Urinary bladder (tissue), 3 donors: ENCODE measurements at regions not wholly inside any gene's neighbourhood (a gene's known extent, or its start where the extent isn't known, plus 50 kb on each side); places are given as distances from the start of the nearest gene placed in this dataset.

Experiments
- DNase-seq: peaks from one replicate; pipeline ENCODE4 v3.0.0-alpha.2; 2015; ENCODE audit errors: extremely low spot score
- H3K27ac ChIP-seq: one replicate; pipeline ENCODE4 v1.5.1; 2013; ENCODE audit warnings: low read depth, mild to moderate bottlenecking, moderate library complexity
- H3K36me3 ChIP-seq: one replicate; pipeline ENCODE4 v1.6.1; 2013; ENCODE audit warnings: mild to moderate bottlenecking, moderate library complexity; ENCODE audit not compliant: insufficient read depth
- H3K4me1 ChIP-seq: one replicate; pipeline ENCODE4 v1.6.1; 2013; ENCODE audit warnings: mild to moderate bottlenecking, moderate library complexity; ENCODE audit not compliant: insufficient read depth
- H3K4me3 ChIP-seq: one replicate; pipeline ENCODE4 v1.5.1; 2013; ENCODE audit warnings: low read depth, low read length
- WGBS: extraction: QIAGEN DNeasy Blood & Tissue Kit; methylation state at CpG from one replicate; pipeline ENCODE4 v1.1.7; 2013; 5-methylcytosine and 5-hydroxymethylcytosine counted together
- donor health status: healthy with polysubstance abuse.
- donor health status: healthy.

DNA sequence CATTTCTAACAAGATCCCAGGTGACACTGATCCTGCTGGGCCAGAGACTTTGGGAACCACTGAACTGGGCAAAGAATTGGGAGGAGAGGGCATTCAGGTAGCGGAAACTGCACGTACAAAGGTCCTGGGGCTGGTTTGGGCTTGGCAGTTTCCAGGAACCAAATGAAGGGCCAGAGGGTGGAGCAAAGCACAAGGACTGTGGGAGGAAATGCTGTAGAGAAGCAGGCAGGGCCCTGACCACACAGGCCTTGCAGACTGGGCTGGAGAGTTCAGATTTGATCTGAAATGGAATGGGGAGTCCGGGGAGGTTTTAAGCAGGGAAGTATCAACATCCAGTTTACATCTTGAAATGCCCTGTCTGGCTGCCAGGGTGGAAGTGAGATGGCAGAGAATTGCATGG, 195.1 kb downstream of the PHETA1 start:
- H3K4me1 ChIP-seq, result no peaks in the 10 kb centered on the region
- 92% methylated on average over 3 of the region's 3 CpGs for WGBS
- no peak overlapping the region for H3K27ac ChIP-seq
- no peak overlapping the region for H3K4me3 ChIP-seq
- no peaks in the 10 kb centered on the region for H3K36me3 ChIP-seq
- no peak for DNase-seq

DNA sequence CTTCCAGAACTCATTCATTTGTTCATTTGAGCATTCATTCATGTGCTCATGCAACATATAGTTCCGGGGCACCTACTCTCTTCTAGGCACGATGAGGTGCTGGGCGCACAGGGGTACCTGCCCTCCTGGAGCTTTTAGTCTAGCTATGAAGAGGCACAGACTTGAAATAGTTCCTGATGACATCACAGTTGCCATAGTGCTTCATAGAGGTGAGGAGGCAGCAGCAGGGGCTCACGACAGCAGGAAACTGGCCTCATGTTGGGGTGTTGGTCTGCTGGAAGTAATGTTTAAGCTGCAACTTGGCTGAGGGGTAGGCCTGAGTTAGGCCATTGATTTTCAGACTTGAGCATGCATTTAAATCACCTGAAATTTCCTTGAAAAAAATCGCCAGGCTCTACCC, 195.5 kb downstream of the PHETA1 start:
- DNase-seq, result no peak
- 95% methylated on average over 5 of the region's 5 CpGs for WGBS
- Histone ChIP-seq H3K27ac (no peak overlapping the region), H3K4me1 (no peaks in the 10 kb centered on the region), H3K4me3 (no peak overlapping the region), H3K36me3 (no peaks in the 10 kb centered on the region)

DNA sequence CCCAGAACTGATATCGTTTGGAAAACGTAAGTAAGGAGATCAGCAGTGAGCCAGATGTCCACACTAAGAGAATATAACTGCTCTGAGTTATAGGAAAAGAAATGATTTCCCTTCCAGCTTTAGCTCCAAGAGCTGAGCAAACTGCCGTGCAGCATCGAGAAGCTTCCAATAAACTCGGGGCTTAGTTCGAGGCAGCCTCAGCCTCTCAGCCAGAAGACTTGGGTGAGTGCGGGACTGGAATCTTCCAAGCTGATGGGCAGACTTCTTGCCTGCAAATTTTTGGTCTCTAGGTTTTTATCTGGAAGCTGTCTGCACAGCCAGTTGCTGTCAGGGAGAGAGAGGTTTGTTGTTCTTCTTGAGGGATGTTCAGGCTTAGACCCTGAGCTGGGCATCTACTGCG, 196.1 kb downstream of the PHETA1 start:
- no peaks in the 10 kb centered on the region for H3K36me3 ChIP-seq
- WGBS, result 38% methylated on average over 8 of the region's 8 CpGs
- DNase-seq, result no peak
- no peak overlapping the region for H3K4me3 ChIP-seq
- H3K4me1 ChIP-seq, result no peaks in the 10 kb centered on the region
- H3K27ac ChIP-seq, result no peak overlapping the region

DNA sequence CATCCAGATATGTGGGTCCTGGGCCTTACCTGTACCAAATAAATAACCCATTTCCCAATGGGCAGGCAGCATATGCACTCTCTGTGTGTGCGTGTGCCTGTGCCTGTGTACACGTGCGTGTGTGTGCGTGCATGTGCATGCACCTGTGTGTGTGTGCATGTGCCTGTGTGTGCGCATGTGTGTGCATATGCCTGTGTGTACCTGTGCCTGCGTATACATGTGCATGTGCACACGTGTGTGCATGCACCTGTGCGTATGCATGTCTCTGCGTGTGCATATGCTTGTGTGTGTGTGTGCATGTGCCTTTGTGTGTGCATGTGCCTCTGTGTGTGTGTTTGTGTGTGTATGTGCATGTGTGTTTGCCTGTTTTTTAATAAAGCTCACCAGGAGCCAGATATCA, 197.1 kb downstream of the PHETA1 start:
- H3K4me3 ChIP-seq, result no peak overlapping the region
- DNase-seq, result no peak
- WGBS, result 91% methylated on average over 9 of the region's 9 CpGs
- no peaks in the 10 kb centered on the region for H3K4me1 ChIP-seq
- H3K27ac ChIP-seq, result no peak overlapping the region
- no peaks in the 10 kb centered on the region for H3K36me3 ChIP-seq

DNA sequence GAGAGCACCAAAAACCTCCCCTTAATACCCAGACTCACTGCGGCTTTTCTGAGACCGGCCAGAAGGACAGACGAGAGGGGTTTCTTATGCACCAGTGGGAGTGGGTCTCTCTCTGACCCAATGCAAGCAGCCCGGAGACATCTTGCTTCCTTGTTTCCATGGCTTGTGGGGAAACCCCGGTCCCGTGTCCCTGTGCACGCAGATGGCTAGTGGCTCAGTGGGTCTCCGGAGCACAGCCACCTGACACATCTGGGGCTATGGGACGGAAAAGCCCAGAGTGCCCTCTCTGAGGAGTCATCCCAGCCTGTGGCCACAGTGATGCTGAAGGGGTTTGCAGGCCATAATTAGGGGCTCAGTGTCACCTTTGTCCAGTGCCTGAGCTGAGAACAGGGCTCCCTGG, 197.6 kb downstream of the PHETA1 start:
- no peaks in the 10 kb centered on the region for H3K4me1 ChIP-seq
- no peak overlapping the region for H3K27ac ChIP-seq
- WGBS, result 94% methylated on average over 9 of the region's 9 CpGs
- DNase-seq, result no peak
- no peaks in the 10 kb centered on the region for H3K36me3 ChIP-seq
- H3K4me3 ChIP-seq, result no peak overlapping the region

DNA sequence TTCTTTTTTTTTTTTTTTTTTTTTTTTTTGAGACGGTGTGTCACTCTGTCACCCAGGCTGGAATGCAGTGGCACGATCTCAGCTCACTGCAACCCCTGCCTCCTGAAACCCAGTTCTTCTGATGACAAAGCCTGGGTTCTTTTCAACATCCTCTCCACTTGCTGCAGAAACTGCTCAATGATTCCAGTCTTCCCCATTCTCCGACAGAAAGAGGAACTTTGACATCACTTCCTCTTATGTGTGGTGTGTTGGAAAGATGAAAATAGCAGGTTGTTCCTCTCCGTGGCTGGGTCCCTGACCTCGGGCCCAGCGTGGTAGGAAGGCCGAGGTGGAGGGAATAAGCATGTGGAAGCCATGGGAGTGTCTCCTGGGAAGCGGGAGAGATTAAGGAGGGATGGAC, 198.4 kb downstream of the PHETA1 start:
- no peak for DNase-seq
- Histone ChIP-seq H3K4me3 (no peak overlapping the region), H3K4me1 (no peaks in the 10 kb centered on the region), H3K36me3 (no peaks in the 10 kb centered on the region), H3K27ac (no peak overlapping the region)
- 77% methylated on average over 8 of the region's 8 CpGs for WGBS

DNA sequence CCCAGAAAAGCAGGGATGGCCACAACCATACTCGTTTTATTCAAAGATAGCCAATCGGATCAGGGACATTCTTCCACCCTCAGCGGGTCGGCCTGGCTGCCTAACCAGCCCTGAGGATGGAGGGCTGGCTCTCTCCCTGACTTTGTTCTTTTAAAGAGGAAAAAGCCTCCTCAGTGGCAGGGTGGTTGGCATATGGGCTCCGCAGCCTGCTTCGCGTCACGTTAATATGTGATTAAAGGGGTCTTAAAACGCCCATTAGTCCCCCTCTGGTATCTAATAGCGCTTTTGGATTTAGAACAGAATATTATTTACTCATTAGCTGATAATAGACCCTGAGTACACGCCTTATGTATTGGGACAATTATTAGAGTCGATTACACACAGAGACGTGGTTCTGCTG, 199.4 kb downstream of the PHETA1 start:
- Histone ChIP-seq H3K36me3 (no peaks in the 10 kb centered on the region), H3K4me1 (no peaks in the 10 kb centered on the region), H3K27ac (no peak overlapping the region), H3K4me3 (no peak overlapping the region)
- DNase-seq, result no peak
- WGBS, result 89% methylated on average over 13 of the region's 13 CpGs

DNA sequence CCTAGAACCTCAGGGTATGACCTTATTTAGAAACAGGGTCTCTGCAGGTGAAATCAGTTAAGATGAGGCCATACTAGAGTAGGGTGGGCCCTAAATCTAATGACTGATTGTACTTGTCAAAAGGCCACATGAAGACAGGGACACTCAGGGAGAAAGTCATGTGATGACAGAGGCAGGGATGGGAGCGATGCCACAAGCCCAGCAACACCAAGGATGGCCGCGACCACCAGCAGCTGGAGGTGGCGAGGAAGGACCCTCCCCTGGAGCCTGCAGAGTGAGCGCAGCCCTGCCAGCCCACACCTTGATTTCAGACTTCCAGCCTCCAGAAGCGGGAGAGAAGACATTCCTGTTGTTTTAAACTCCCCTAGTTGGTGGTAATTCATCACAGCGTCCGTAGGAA, 199.9 kb downstream of the PHETA1 start:
- Histone ChIP-seq H3K27ac (no peak overlapping the region), H3K4me1 (no peaks in the 10 kb centered on the region), H3K4me3 (no peak overlapping the region), H3K36me3 (no peaks in the 10 kb centered on the region)
- WGBS, result 91% methylated on average over 8 of the region's 8 CpGs
- no peak for DNase-seq

DNA sequence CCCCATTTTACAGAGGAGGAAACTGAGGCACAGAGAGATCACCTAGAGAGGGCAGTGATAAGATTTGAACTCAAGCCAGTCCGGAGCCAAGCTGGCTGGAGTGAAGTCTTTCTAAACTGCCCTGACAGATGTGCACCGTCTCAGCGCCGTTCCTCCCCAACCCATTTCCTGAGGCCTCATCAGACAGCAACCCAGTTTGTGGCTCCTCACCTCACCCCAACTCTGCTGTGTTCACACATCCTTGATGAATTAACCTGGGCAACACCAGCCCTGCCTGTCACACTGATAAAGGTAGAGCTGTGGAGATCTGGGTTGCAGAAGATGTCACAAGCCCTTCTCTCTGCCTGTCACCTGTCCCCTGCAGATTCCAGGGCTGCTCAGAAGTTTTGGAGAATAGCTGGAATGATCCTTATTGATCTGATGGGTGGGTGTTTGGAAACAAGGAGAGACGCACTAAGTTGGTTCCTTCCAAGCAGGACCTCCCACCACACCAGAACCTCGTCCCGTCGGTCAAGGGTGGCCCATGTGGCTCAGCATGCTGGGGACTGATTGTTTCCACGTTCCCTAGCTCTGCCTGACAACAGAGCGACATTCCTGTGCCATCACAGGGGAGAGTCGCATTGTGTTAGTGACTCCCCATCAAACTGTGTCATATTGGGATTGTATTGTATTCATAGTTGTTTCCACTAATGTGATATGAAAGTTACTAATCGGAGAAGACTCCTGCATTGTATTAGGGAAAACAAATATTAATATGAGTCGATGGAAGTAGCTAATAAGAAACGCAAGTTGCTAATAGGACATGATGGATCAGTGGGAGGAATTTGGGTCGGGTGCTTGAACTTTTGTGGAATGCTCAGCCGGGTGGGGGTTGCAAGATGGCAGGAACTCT, 200.6 kb downstream of the PHETA1 start:
- H3K4me1 ChIP-seq, result no peaks in the 10 kb centered on the region
- no peak for DNase-seq
- WGBS, result 86% methylated on average over 16 of the region's 16 CpGs
- no peak overlapping the region for H3K27ac ChIP-seq
- no peaks in the 10 kb centered on the region for H3K36me3 ChIP-seq
- H3K4me3 ChIP-seq, result no peak overlapping the region

DNA sequence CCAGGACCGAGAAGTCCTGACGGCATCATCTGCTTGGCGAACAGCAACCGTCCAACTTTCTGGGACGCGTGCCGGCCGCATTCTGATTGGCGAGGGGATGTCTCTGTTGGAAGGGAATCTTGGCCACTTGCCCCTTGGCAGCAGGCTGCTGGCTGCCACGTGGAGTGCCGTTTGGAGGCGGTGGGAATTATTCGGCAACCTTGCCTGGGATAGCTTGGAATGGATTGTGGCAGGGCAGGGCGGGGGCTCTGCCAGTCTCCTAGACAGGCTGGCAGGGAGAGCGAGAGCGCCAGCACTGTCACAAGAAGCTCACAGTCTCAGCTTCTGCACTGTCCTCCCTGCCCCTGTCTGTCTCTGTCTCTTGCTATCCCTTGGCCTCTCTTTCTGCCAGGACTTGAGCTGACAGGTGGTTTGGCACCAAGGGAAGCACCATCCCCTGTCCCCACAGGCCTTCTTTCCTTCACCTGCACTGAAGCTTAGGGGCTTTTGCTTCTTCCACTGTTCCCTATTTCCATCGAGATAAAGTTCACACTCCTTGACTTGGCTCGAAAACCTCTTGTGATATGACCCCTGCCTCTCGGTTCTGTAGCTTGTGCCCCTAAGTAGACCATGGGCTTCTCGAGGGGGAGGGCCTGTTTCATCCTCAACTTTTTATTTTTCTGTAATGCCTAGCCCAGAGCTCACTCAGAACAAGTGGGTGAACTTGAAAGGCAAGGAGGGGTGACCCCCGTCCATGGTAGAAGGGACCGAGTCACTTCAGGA, 201.9 kb downstream of the PHETA1 start:
- Histone ChIP-seq H3K4me3 (no peak overlapping the region), H3K27ac (no peak overlapping the region), H3K4me1 (no peaks in the 10 kb centered on the region), H3K36me3 (no peaks in the 10 kb centered on the region)
- 53% methylated on average over 22 of the region's 22 CpGs for WGBS
- no peak for DNase-seq

DNA sequence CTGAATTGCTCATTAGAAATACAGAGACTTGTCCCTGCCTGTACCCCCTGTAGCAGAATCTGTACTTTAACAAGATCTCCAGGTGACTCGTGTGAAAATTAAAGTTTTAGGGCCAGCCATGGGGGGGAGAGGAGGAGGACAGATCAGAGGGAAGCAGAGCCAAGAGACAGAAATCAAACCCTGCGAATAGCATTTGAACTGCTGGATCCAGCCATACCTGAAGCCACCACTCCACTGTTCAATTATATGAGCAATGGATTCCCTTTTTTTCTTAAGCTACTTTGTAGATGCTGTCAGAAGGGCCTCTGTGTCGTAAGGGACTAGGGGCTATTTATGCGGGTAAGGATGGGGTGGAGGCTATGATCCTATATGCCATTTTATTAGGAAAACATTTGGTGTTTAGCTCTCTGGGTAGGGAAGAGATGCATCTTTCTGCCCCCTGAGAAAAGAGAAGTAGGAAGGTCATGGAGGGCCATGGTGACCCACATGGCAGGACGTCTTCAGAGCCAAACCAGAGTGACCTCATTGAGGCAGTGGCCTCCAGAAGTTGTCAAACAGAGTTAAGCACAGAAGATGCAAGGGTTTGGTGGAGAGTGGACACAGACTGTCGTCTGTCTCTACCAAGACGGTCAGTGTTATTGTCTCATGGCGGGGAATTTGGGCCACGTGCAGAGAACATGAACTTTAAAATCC, 203.9 kb downstream of the PHETA1 start:
- WGBS, result 87% methylated on average over 9 of the region's 9 CpGs

DNA sequence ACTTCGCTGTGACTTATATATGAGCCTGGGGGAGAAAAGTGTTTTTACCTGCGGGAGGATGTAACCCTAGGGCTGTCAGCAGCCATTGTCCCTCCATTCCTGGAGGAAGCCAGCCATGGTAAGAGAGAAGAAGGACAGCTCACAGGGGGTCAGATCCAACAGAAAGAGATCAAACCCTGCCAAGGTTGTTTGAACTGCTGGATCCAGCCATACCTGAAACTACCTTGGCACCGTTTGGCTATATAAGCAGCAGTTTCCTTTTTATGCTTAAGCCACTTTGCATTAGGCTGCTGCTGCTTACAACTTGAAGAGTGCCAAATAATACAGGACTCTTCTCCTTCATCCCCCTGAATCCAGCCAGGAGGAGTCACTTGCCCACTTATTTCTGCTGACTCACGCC, 205.5 kb downstream of the PHETA1 start:
- no peaks in the 10 kb centered on the region for H3K4me1 ChIP-seq
- no peak overlapping the region for H3K27ac ChIP-seq
- no peak for DNase-seq
- H3K4me3 ChIP-seq, result no peak overlapping the region
- 94% methylated on average over 4 of the region's 4 CpGs for WGBS
- no peaks in the 10 kb centered on the region for H3K36me3 ChIP-seq

More for the DNA sequence above, 203.9 kb downstream of the PHETA1 start:
- no peak for DNase-seq
- Histone ChIP-seq H3K36me3 (no peaks in the 10 kb centered on the region), H3K4me1 (no peaks in the 10 kb centered on the region), H3K4me3 (no peak overlapping the region), H3K27ac (no peak overlapping the region)

DNA sequence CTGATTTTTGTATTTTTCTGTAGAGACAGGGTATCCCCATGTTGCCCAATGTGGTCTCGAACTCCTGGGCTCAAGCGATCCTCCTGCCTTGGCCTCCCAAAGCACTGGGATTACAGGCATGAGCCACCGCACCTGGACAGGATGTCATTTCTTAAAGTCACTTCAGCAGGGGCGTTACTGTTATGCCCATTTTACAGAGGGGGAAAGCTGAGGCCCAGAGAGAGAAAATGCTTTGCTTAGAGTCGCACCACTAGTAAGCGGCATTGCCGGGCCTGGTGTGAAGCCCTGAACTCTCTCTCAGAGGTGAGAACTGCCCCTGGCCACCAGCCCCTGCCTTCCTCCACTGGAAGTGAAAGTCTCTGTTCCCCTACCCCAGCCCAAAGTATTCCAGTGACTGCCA, 207.0 kb downstream of the PHETA1 start:
- 95% methylated on average over 7 of the region's 7 CpGs for WGBS
- Histone ChIP-seq H3K36me3 (no peaks in the 10 kb centered on the region), H3K27ac (no peak overlapping the region), H3K4me3 (no peak overlapping the region), H3K4me1 (no peaks in the 10 kb centered on the region)
- no peak for DNase-seq
